Thoracic aorta (tissue), 2 donors: ENCODE measurements at regions not wholly inside any gene's neighbourhood (a gene's known extent, or its start where the extent isn't known, plus 50 kb on each side); places are given as distances from the start of the nearest gene placed in this dataset.
"Not testable (repeated sequence)": the region's sequence is repeated elsewhere in the genome, so short reads cannot be mapped to it uniquely, and the experiment has no call there.

Source experiments
- ATAC-seq: fragments of 150-250 bp; one replicate; pipeline ENCODE4 v1.8.0; 2017; ENCODE audit warnings: low read depth; ENCODE audit not compliant: insufficient number of reproducible peaks, low FRiP score
- DNase-seq: peaks from one replicate; pipeline ENCODE4 v3.0.0-alpha.2; 2020; ENCODE audit warnings: low spot score
- H3K27ac ChIP-seq, 2 donors: fragments of 200-600 bp; sonication (generic); 1 replicate in 1 of 2; 2 replicates in 1 of 2; pipeline ENCODE4 v1.5.1; 2016; ENCODE audit warnings: mild to moderate bottlenecking in 2 of 2, moderate library complexity in 2 of 2
- H3K27me3 ChIP-seq: fragments of 200-600 bp; sonication (generic); replicated peaks from 2 replicates; pipeline ENCODE4 v1.6.0; 2016; ENCODE audit warnings: mild to moderate bottlenecking; ENCODE audit not compliant: insufficient read depth
- H3K36me3 ChIP-seq: fragments of 200-600 bp; sonication (generic); one replicate; pipeline ENCODE4 v1.5.1; 2016
- H3K4me1 ChIP-seq, 2 donors: fragments of 200-600 bp; sonication (generic); 1 replicate in 1 of 2; 2 replicates in 1 of 2; pipeline versions ENCODE4 v1.5.1 to v1.6.0; 2016; ENCODE audit warnings: low read depth in 2 of 2, mild to moderate bottlenecking in 1 of 2; ENCODE audit not compliant: control insufficient read depth in 1 of 2
- H3K4me3 ChIP-seq: fragments of 200-600 bp; sonication (generic); 2 replicates; pipeline ENCODE4 v1.5.1; 2016; ENCODE audit warnings: mild to moderate bottlenecking
- H3K9me3 ChIP-seq: fragments of 200-600 bp; sonication (generic); 2 replicates; pipeline ENCODE4 v1.5.1; 2016
- CTCF ChIP-seq: fragments of 200-600 bp; sonication (generic); IDR thresholded peaks from one replicate; pipeline ENCODE4 v1.5.1; 2019; ENCODE audit warnings: antibody characterized with exemption

- no peaks in the 10 kb centered on the region for H3K9me3 ChIP-seq
- H3K36me3 ChIP-seq = no peaks in the 10 kb centered on the region
- DNase-seq (no peak), ATAC-seq (no peak)
- H3K27ac ChIP-seq = no peak overlapping the region
- no peak overlapping the region for H3K4me3 ChIP-seq
- no peak for TF ChIP-seq CTCF
- H3K27me3 ChIP-seq = no peaks in the 10 kb centered on the region
- peaks cover 0 to 5% of the 10 kb centered on the region in 2 donors for H3K4me1 ChIP-seq
Measured at GRCh38 chr2:230619491-230619890, 93.2 kb upstream of the CAB39 start.

- not testable (repeated sequence) for H3K4me3 ChIP-seq, DNase-seq, H3K27ac ChIP-seq, ATAC-seq, H3K36me3 ChIP-seq, H3K4me1 ChIP-seq, H3K27me3 ChIP-seq, H3K9me3 ChIP-seq
Measured at GRCh38 chr2:230625220-230625619, 87.4 kb upstream of the CAB39 start.

- H3K27me3 ChIP-seq, H3K9me3 ChIP-seq, H3K36me3 ChIP-seq, DNase-seq, H3K4me3 ChIP-seq, ATAC-seq, H3K4me1 ChIP-seq, H3K27ac ChIP-seq: not testable (repeated sequence)
Measured at GRCh38 chr2:230627091-230627490, 85.6 kb upstream of the CAB39 start.

- no peaks in the 10 kb centered on the region for H3K4me1 ChIP-seq
- H3K36me3 ChIP-seq = no peaks in the 10 kb centered on the region
- H3K9me3 ChIP-seq = no peaks in the 10 kb centered on the region
- no peak overlapping the region for H3K4me3 ChIP-seq
- no peaks in the 10 kb centered on the region for H3K27me3 ChIP-seq
- no peak overlapping the region for H3K27ac ChIP-seq
- TF ChIP-seq CTCF = no peak
- ATAC-seq (no peak), DNase-seq (no peak)
Measured at GRCh38 chr2:230627806-230628724, 84.6 kb upstream of the CAB39 start.

- H3K36me3 ChIP-seq = no peaks in the 10 kb centered on the region
- H3K9me3 ChIP-seq = no peaks in the 10 kb centered on the region
- no peaks in the 10 kb centered on the region for H3K4me1 ChIP-seq
- no peak overlapping the region for H3K4me3 ChIP-seq
- TF ChIP-seq CTCF = no peak
- no peaks in the 10 kb centered on the region for H3K27me3 ChIP-seq
- no peak for ATAC-seq
- DNase-seq = no peak
- H3K27ac ChIP-seq = no peak overlapping the region
Measured at GRCh38 chr2:230631470-230631869, 81.2 kb upstream of the CAB39 start.

- ATAC-seq (no peak), DNase-seq (no peak)
- Histone ChIP-seq H3K36me3 (no peaks in the 10 kb centered on the region), H3K4me3 (no peak overlapping the region), H3K9me3 (no peaks in the 10 kb centered on the region), H3K27ac (no peak overlapping the region), H3K4me1 (no peaks in the 10 kb centered on the region), H3K27me3 (no peaks in the 10 kb centered on the region)
- no peak for TF ChIP-seq CTCF
Measured at GRCh38 chr2:230634146-230634545, 78.5 kb upstream of the CAB39 start.

- H3K27me3 ChIP-seq, ATAC-seq, DNase-seq: not testable (repeated sequence)
Measured at GRCh38 chr2:230634721-230635313, 77.8 kb upstream of the CAB39 start.

More at GRCh38 chr2:230634721-230635313, 77.8 kb upstream of the CAB39 start:
- not testable (repeated sequence) for H3K36me3 ChIP-seq, H3K27ac ChIP-seq, H3K4me1 ChIP-seq, H3K9me3 ChIP-seq, H3K4me3 ChIP-seq
